OCI-LY1 (cell line): ENCODE measurements at regions not wholly inside any gene's neighbourhood (a gene's known extent, or its start where the extent isn't known, plus 50 kb on each side); places are given as distances from the start of the nearest gene placed in this dataset.

ENCODE experiments used
- H2AFZ ChIP-seq: fragments of 200-600 bp; sonication (generic), shearing (Covaris generic); 2 replicates; pipeline ENCODE4 v1.6.0; 2014; ENCODE audit warnings: antibody characterized with exemption, mild to moderate bottlenecking, low read length
- H3F3A ChIP-seq: fragments of 200-600 bp; sonication (generic), shearing (Covaris generic); 2 replicates; pipeline ENCODE4 v1.6.0; 2014; ENCODE audit warnings: mild to moderate bottlenecking, antibody characterized with exemption, low read length, moderate library complexity; ENCODE audit not compliant: insufficient read depth
- H3K27ac ChIP-seq: fragments of 200-600 bp; sonication (generic); 2 replicates; pipeline ENCODE4 v1.5.1; 2014; ENCODE audit warnings: low read length, mixed run types, mild to moderate bottlenecking, low read depth; ENCODE audit not compliant: poor library complexity, severe bottlenecking
- H3K27me3 ChIP-seq: fragments of 200-600 bp; sonication (generic); 2 replicates; pipeline ENCODE4 v1.6.0; 2014; ENCODE audit warnings: antibody characterized with exemption, mild to moderate bottlenecking, low read length, moderate library complexity; ENCODE audit not compliant: insufficient read depth
- H3K36me3 ChIP-seq: fragments of 200-600 bp; sonication (generic); 2 replicates; pipeline ENCODE4 v1.6.1; 2014; ENCODE audit warnings: mild to moderate bottlenecking, antibody characterized with exemption, low read length, moderate library complexity, mixed read lengths; ENCODE audit not compliant: insufficient read depth
- H3K4me1 ChIP-seq: fragments of 200-600 bp; sonication (generic); 2 replicates; pipeline ENCODE4 v1.5.1; 2014; ENCODE audit warnings: mild to moderate bottlenecking, low read length, moderate library complexity; ENCODE audit not compliant: insufficient read depth, severe bottlenecking
- H3K4me2 ChIP-seq: fragments of 200-600 bp; sonication (generic), shearing (Covaris generic); 2 replicates; pipeline ENCODE4 v1.6.1; 2014; ENCODE audit warnings: low read length
- H3K4me3 ChIP-seq: fragments of 200-600 bp; sonication (generic); 2 replicates; pipeline ENCODE4 v1.5.1; 2014; ENCODE audit warnings: low read length, low read depth, mild to moderate bottlenecking, mixed read lengths; ENCODE audit not compliant: poor library complexity, severe bottlenecking
- H3K79me2 ChIP-seq: fragments of 200-600 bp; shearing (Covaris generic); 2 replicates; pipeline ENCODE4 v1.6.1; 2016; ENCODE audit warnings: mixed run types, low read length, mixed read lengths; ENCODE audit not compliant: insufficient read depth
- H3K9ac ChIP-seq: fragments of 200-600 bp; sonication (generic), shearing (Covaris generic); 2 replicates; pipeline ENCODE4 v1.6.1; 2014; ENCODE audit warnings: mild to moderate bottlenecking, low read length, mixed read lengths
- H3K9me2 ChIP-seq: fragments of 200-600 bp; sonication (generic), shearing (Covaris generic); 2 replicates; pipeline ENCODE4 v1.6.1; 2014; ENCODE audit warnings: low read depth, mild to moderate bottlenecking, low read length, mixed read lengths
- H3K9me3 ChIP-seq: fragments of 200-600 bp; shearing (Covaris generic); 2 replicates; pipeline ENCODE4 v1.6.1; 2014; ENCODE audit warnings: low read length, mixed read lengths
- H4K20me1 ChIP-seq: fragments of 200-600 bp; sonication (generic), shearing (Covaris generic); 2 replicates; pipeline ENCODE4 v1.6.0; 2016; ENCODE audit warnings: mild to moderate bottlenecking, low read length; ENCODE audit not compliant: insufficient read depth
- EZH2 ChIP-seq: fragments of 200-600 bp; sonication (generic), shearing (Covaris generic); IDR thresholded peaks from 2 replicates; pipeline ENCODE4 v1.8.0; 2017; ENCODE audit warnings: borderline replicate concordance, mixed run types, mild to moderate bottlenecking, antibody characterized with exemption, low read length, moderate library complexity, mixed read lengths
- TF ChIP-seq, protein P1 (sequence below): fragments of 200-600 bp; sonication (generic), shearing (Covaris generic); IDR thresholded peaks from 2 replicates; pipeline ENCODE4 v1.5.1; 2017; ENCODE audit warnings: mild to moderate bottlenecking, antibody characterized with exemption, low read length, moderate library complexity, mixed read lengths

DNA sequence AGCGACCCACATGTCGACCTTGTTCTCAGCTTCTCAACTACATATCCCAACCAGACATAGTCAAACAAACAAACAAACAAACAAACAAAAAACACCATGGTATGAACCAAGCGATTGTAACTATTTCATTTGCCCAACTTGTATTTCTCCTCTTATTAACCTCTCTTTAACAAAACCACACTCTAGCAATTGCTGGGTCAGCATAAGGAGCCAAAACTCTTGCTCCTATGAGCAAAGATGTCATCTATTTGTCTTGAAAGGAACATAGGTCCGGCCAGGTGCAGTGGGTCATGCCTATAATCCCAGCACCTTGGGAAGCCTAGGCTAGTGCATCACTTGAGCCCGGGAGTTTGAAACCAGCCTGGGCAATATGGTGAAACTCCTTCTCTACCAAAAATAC is 145.6 kb downstream of the WT1 start:
- no peaks in the 10 kb centered on the region for H3K9me2 ChIP-seq
- no peak overlapping the region for H3K27ac ChIP-seq
- no peaks in the 10 kb centered on the region for H3K27me3 ChIP-seq
- H3F3A ChIP-seq: no peaks in the 10 kb centered on the region
- H3K79me2 ChIP-seq: no peaks in the 10 kb centered on the region
- no peaks in the 10 kb centered on the region for H3K36me3 ChIP-seq
- no peaks in the 10 kb centered on the region for H3K4me1 ChIP-seq
- no peak overlapping the region for H3K4me3 ChIP-seq
- H3K4me2 ChIP-seq: no peak overlapping the region
- no peak overlapping the region for H3K9ac ChIP-seq
- H3K9me3 ChIP-seq: no peaks in the 10 kb centered on the region
- no peak overlapping the region for H2AFZ ChIP-seq
- TF ChIP-seq, protein P1, sequence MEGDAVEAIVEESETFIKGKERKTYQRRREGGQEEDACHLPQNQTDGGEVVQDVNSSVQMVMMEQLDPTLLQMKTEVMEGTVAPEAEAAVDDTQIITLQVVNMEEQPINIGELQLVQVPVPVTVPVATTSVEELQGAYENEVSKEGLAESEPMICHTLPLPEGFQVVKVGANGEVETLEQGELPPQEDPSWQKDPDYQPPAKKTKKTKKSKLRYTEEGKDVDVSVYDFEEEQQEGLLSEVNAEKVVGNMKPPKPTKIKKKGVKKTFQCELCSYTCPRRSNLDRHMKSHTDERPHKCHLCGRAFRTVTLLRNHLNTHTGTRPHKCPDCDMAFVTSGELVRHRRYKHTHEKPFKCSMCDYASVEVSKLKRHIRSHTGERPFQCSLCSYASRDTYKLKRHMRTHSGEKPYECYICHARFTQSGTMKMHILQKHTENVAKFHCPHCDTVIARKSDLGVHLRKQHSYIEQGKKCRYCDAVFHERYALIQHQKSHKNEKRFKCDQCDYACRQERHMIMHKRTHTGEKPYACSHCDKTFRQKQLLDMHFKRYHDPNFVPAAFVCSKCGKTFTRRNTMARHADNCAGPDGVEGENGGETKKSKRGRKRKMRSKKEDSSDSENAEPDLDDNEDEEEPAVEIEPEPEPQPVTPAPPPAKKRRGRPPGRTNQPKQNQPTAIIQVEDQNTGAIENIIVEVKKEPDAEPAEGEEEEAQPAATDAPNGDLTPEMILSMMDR: no peak
- TF ChIP-seq EZH2: no peak
- no peaks in the 10 kb centered on the region for H4K20me1 ChIP-seq

DNA sequence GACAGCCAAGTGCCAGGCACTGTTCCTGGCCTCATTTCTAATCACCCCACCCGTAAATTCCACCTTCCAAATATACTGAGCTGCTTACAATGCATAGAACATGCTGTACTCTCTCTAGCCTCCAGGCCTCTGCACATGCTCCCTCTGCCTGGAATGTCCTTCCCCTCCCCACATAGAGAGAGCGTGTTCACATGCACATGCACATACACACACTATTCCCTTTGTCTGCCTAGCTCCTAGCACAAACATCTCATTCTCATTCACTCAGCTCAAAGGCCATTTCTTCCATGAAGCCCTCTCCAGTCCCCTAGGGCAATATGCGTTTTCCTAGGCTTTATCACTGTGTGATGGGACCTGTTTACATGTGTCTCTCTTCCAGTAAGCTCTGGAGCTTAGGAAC is 144.6 kb downstream of the WT1 start:
- Histone ChIP-seq H3F3A (no peaks in the 10 kb centered on the region), H3K4me2 (no peak overlapping the region), H3K4me3 (no peak overlapping the region), H3K9me2 (no peaks in the 10 kb centered on the region), H3K36me3 (no peaks in the 10 kb centered on the region), H3K27ac (no peak overlapping the region), H2AFZ (no peak overlapping the region), H4K20me1 (no peaks in the 10 kb centered on the region), H3K9ac (no peak overlapping the region), H3K4me1 (no peaks in the 10 kb centered on the region), H3K9me3 (no peaks in the 10 kb centered on the region), H3K79me2 (no peaks in the 10 kb centered on the region), H3K27me3 (no peaks in the 10 kb centered on the region)
- no peak for TF ChIP-seq EZH2
- TF ChIP-seq, protein P1: no peak

DNA sequence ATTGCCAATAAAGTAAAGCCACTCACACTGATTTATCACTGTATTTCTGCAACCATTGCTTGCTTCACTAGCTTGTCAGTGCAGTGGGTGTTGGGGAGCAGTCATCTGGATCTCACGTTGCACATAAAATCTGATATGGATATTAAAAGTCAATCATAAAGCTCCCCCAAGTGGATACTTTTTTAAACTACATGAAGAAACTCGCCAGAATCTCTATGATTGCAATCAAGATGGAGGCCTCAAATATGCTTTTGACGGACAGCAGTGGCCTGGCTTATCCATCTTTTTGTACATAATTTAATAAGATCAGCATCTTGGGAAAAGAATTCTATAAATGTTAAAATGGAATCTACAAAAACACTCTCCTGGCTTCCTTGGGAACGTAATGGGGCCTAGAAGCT is 137.7 kb downstream of the WT1 start:
- no peak for TF ChIP-seq EZH2
- TF ChIP-seq, protein P1: peak; percentile 53
- Histone ChIP-seq H2AFZ (no peak overlapping the region), H3K79me2 (no peaks in the 10 kb centered on the region), H3K27me3 (no peaks in the 10 kb centered on the region), H3K9me2 (no peaks in the 10 kb centered on the region), H3K4me3 (no peak overlapping the region), H3K9ac (no peak overlapping the region), H4K20me1 (no peaks in the 10 kb centered on the region), H3F3A (no peaks in the 10 kb centered on the region), H3K4me1 (no peaks in the 10 kb centered on the region), H3K27ac (no peak overlapping the region), H3K4me2 (no peak overlapping the region), H3K36me3 (no peaks in the 10 kb centered on the region), H3K9me3 (no peaks in the 10 kb centered on the region)
